Endodermal cell (in vitro differentiated cells): ENCODE measurements at regions not wholly inside any gene's neighbourhood (a gene's known extent, or its start where the extent isn't known, plus 50 kb on each side); places are given as distances from the start of the nearest gene placed in this dataset.

Experiments used
- DNase-seq: peaks from one replicate; pipeline ENCODE4 v3.0.0-alpha.2; 2017
- H3K27ac ChIP-seq: 2 replicates; pipeline ENCODE4 v1.5.1; 2013; ENCODE audit warnings: mild to moderate bottlenecking, low read depth, low read length, moderate library complexity
- H3K27me3 ChIP-seq: 2 replicates; pipeline ENCODE4 v1.6.1; 2013; ENCODE audit warnings: mild to moderate bottlenecking, low read length, moderate library complexity; ENCODE audit not compliant: insufficient read depth, control insufficient read depth, poor library complexity, severe bottlenecking
- H3K36me3 ChIP-seq: 2 replicates; pipeline ENCODE4 v1.7.0; 2013; ENCODE audit warnings: mild to moderate bottlenecking, low read length, moderate library complexity; ENCODE audit not compliant: control insufficient read depth, insufficient read depth
- H3K4me1 ChIP-seq: one replicate; pipeline ENCODE4 v1.7.0; 2013; ENCODE audit warnings: low read length; ENCODE audit not compliant: control insufficient read depth, insufficient read depth
- H3K4me3 ChIP-seq: 2 replicates; pipeline ENCODE4 v1.5.1; 2013; ENCODE audit warnings: mild to moderate bottlenecking, low read length, moderate library complexity
- H3K9ac ChIP-seq: 2 replicates; pipeline ENCODE4 v1.6.1; 2013; ENCODE audit warnings: mild to moderate bottlenecking, low read length, moderate library complexity; ENCODE audit not compliant: poor library complexity, severe bottlenecking; ENCODE audit errors: extremely low read depth
- H3K9me3 ChIP-seq: 2 replicates; pipeline ENCODE4 v1.6.1; 2013; ENCODE audit warnings: mild to moderate bottlenecking, low read length, moderate library complexity; ENCODE audit not compliant: control insufficient read depth
- H3K27ac Mint-ChIP-seq: 2 replicates; pipeline ENCODE4 v1.8.0; 2020; ENCODE audit warnings: mixed read lengths
- H3K27me3 Mint-ChIP-seq: 2 replicates; pipeline ENCODE4 v1.8.0; 2021; ENCODE audit warnings: mild to moderate bottlenecking, mixed read lengths; ENCODE audit not compliant: insufficient read depth
- H3K36me3 Mint-ChIP-seq: 2 replicates; pipeline ENCODE4 v1.8.0; 2020; ENCODE audit warnings: low read depth, mixed read lengths
- H3K4me1 Mint-ChIP-seq: 2 replicates; pipeline ENCODE4 v1.8.0; 2020; ENCODE audit warnings: mixed read lengths
- H3K4me3 Mint-ChIP-seq: 2 replicates; pipeline ENCODE4 v1.8.0; 2020; ENCODE audit warnings: mild to moderate bottlenecking, moderate library complexity, mixed read lengths
- H3K9me3 Mint-ChIP-seq: 2 replicates; pipeline ENCODE4 v1.8.0; 2020; ENCODE audit warnings: mild to moderate bottlenecking, mixed read lengths
- CTCF ChIP-seq: fragments of 200-600 bp; sonication (generic); conservative IDR thresholded peaks from 2 replicates; pipeline ENCODE4 v1.5.0; 2021; ENCODE audit warnings: antibody characterized with exemption, mild to moderate bottlenecking
- WGBS, 2 experiments: methylation state at CpG; one replicate each; pipeline versions ENCODE4 v1.1.5 to v1.1.7; 2013; ENCODE audit warnings: missing lambda C conversion rate in 2 of 2, mixed read lengths in 1 of 2; ENCODE audit not compliant: insufficient coverage in 1 of 2, insufficient read length in 1 of 2; 5-methylcytosine and 5-hydroxymethylcytosine counted together

- Mint-ChIP-seq H3K9me3 (no peaks in the 10 kb centered on the region), H3K27ac (no peak overlapping the region), H3K27me3 (no peaks in the 10 kb centered on the region), H3K36me3 (no peaks in the 10 kb centered on the region), H3K4me1 (peaks cover 16% of the 10 kb centered on the region), H3K4me3 (no peak overlapping the region)
- Histone ChIP-seq H3K27ac (no peak overlapping the region), H3K27me3 (no peaks in the 10 kb centered on the region), H3K9me3 (no peaks in the 10 kb centered on the region), H3K4me3 (no peak overlapping the region), H3K36me3 (no peaks in the 10 kb centered on the region), H3K4me1 (peaks cover 7% of the 10 kb centered on the region), H3K9ac (no peak overlapping the region)
- TF ChIP-seq CTCF: no peak
- DNase-seq: no peak
- WGBS, 2 experiments: 89% methylated on average over 1 of the region's 2 CpGs; no CpG with 5 or more reads in 1 of the 2 experiments
These were observed 979.9 kb upstream of the GBE1 start for GRCh38 chr3:82741346-82741745.

GRCh38 chr3:82739390-82739789 is 977.9 kb upstream of the GBE1 start:
- no peak for TF ChIP-seq CTCF
- H3K27me3 Mint-ChIP-seq: no peaks in the 10 kb centered on the region
- 100% methylated on average over 1 of the region's 1 CpG; no CpG with 5 or more reads in 1 of the 2 experiments for WGBS, 2 experiments
- Histone ChIP-seq H3K9me3 (no peaks in the 10 kb centered on the region), H3K27me3 (no peaks in the 10 kb centered on the region), H3K36me3 (no peaks in the 10 kb centered on the region), H3K27ac (no peak overlapping the region), H3K4me3 (no peak overlapping the region), H3K9ac (no peak overlapping the region), H3K4me1 (peaks cover 7% of the 10 kb centered on the region)
- no peak overlapping the region for H3K27ac Mint-ChIP-seq
- no peaks in the 10 kb centered on the region for H3K36me3 Mint-ChIP-seq
- no peak overlapping the region for H3K4me3 Mint-ChIP-seq
- H3K4me1 Mint-ChIP-seq: peaks cover 16% of the 10 kb centered on the region
- DNase-seq: no peak
- no peaks in the 10 kb centered on the region for H3K9me3 Mint-ChIP-seq

- no peaks in the 10 kb centered on the region for H3K36me3 Mint-ChIP-seq
- H3K4me1 ChIP-seq: peaks cover 7% of the 10 kb centered on the region
- H3K36me3 ChIP-seq: no peaks in the 10 kb centered on the region
- DNase-seq: peak; percentile 51
- no peak for TF ChIP-seq CTCF
- H3K4me1 Mint-ChIP-seq: peaks cover 16% of the 10 kb centered on the region
- no peak overlapping the region for H3K9ac ChIP-seq
- H3K27me3 ChIP-seq: no peaks in the 10 kb centered on the region
- H3K27me3 Mint-ChIP-seq: no peaks in the 10 kb centered on the region
- WGBS, 2 experiments: 87% methylated on average over 5 of the region's 5 CpGs; no CpG with 5 or more reads in 1 of the 2 experiments
- H3K27ac ChIP-seq: no peak overlapping the region
- H3K9me3 Mint-ChIP-seq: no peaks in the 10 kb centered on the region
- no peaks in the 10 kb centered on the region for H3K9me3 ChIP-seq
- H3K27ac Mint-ChIP-seq: no peak overlapping the region
- H3K4me3 Mint-ChIP-seq: no peak overlapping the region
- H3K4me3 ChIP-seq: no peak overlapping the region
These were observed 975.3 kb upstream of the GBE1 start for GRCh38 chr3:82736696-82737277.
